A673 (cell line): ENCODE measurements at regions not wholly inside any gene's neighbourhood (a gene's known extent, or its start where the extent isn't known, plus 50 kb on each side); places are given as distances from the start of the nearest gene placed in this dataset.

Experiments
- CTCF ChIP-seq: fragments of 300-800, 200-600 bp; sonication (generic); conservative IDR thresholded peaks from 2 replicates; pipeline ENCODE4 v1.5.1; 2017; ENCODE audit warnings: low read depth, mild to moderate bottlenecking, antibody characterized with exemption, low read length, moderate library complexity, mixed read lengths
- EZH2 ChIP-seq: fragments of 200-600 bp; sonication (generic); IDR thresholded peaks from 2 replicates; pipeline ENCODE4 v1.6.1; 2017; ENCODE audit warnings: borderline replicate concordance, low read depth, mild to moderate bottlenecking, mixed read lengths, antibody characterized with exemption, low read length; ENCODE audit not compliant: poor library complexity, severe bottlenecking

GRCh38 chr5:92922231-92922967 is 658.6 kb downstream of the NR2F1-AS1 start:
- TF ChIP-seq CTCF: no peak
- no peak for TF ChIP-seq EZH2
